BJ (cell line): ENCODE measurements at regions not wholly inside any gene's neighbourhood (a gene's known extent, or its start where the extent isn't known, plus 50 kb on each side); places are given as distances from the start of the nearest gene placed in this dataset.

ENCODE experiments used
- CTCF ChIA-PET: fragments of 350-600 bp; formaldehyde crosslinking; extraction: SDS; loops from one replicate; lab custom pipeline; 2021; ENCODE audit warnings: antibody characterized with exemption, inconsistent platforms; lab: Yijun Ruan, JAX
- POLR2A ChIA-PET: fragments of 300-600 bp; sonication (Branson Sonifier 250); formaldehyde crosslinking; extraction: SDS; loops from one replicate; lab custom pipeline; 2021; ENCODE audit warnings: antibody characterized with exemption; lab: Charles Lee
- DNase-seq: peaks from one replicate; pipeline ENCODE4 v3.0.0-alpha.2; 2011; ENCODE audit warnings: low read depth
- H3K27me3 ChIP-seq: 2 replicates; pipeline ENCODE4 v1.6.0; 2011; ENCODE audit warnings: low read length; ENCODE audit not compliant: control insufficient read depth, insufficient read depth
- H3K36me3 ChIP-seq: 2 replicates; pipeline ENCODE4 v1.5.1; 2011; ENCODE audit warnings: low read length; ENCODE audit not compliant: control insufficient read depth, insufficient read depth
- H3K4me3 ChIP-seq: 2 replicates; pipeline ENCODE4 v1.5.1; 2011; ENCODE audit warnings: low read depth, mild to moderate bottlenecking, control low read depth, low read length
- CTCF ChIP-seq: IDR thresholded peaks from 2 replicates; pipeline ENCODE4 v1.5.1; 2011; ENCODE audit warnings: low read depth, mild to moderate bottlenecking, control low read depth, inconsistent platforms, low read length, moderate library complexity; ENCODE audit not compliant: insufficient read depth

GRCh38 chr13:55705526-55705925, 1435.2 kb upstream of the PRR20A start:
- no peak for DNase-seq
- no peak for TF ChIP-seq CTCF
- ChIA-PET CTCF (no interaction called here), POLR2A (no interaction called here)
- H3K36me3 ChIP-seq = no peaks in the 10 kb centered on the region
- H3K27me3 ChIP-seq = no peaks in the 10 kb centered on the region
- no peak overlapping the region for H3K4me3 ChIP-seq

GRCh38 chr13:55705971-55706370, 1434.7 kb upstream of the PRR20A start:
- Histone ChIP-seq H3K27me3 (no peaks in the 10 kb centered on the region), H3K4me3 (no peak overlapping the region), H3K36me3 (no peaks in the 10 kb centered on the region)
- no peak for TF ChIP-seq CTCF
- ChIA-PET CTCF (no interaction called here), POLR2A (no interaction called here)
- no peak for DNase-seq

GRCh38 chr13:55714120-55714519, 1426.6 kb upstream of the PRR20A start:
- DNase-seq = no peak
- no peak for TF ChIP-seq CTCF
- H3K4me3 ChIP-seq = no peak overlapping the region
- H3K27me3 ChIP-seq = no peaks in the 10 kb centered on the region
- CTCF ChIA-PET = no interaction called here
- no peaks in the 10 kb centered on the region for H3K36me3 ChIP-seq
- POLR2A ChIA-PET = no interaction called here

GRCh38 chr13:55727683-55728082, 1413.0 kb upstream of the PRR20A start:
- no peaks in the 10 kb centered on the region for H3K36me3 ChIP-seq
- H3K27me3 ChIP-seq = no peaks in the 10 kb centered on the region
- no peak overlapping the region for H3K4me3 ChIP-seq
- ChIA-PET CTCF (no interaction called here), POLR2A (no interaction called here)
- no peak for DNase-seq
- TF ChIP-seq CTCF = no peak

- ChIA-PET CTCF (no interaction called here), POLR2A (no interaction called here)
- TF ChIP-seq CTCF = no peak
Measured at GRCh38 chr13:55728247-55728646, 1412.5 kb upstream of the PRR20A start.

More at GRCh38 chr13:55728247-55728646, 1412.5 kb upstream of the PRR20A start:
- H3K4me3 ChIP-seq = no peak overlapping the region
- H3K36me3 ChIP-seq = no peaks in the 10 kb centered on the region
- no peaks in the 10 kb centered on the region for H3K27me3 ChIP-seq
- no peak for DNase-seq
